Motor neuron (in vitro differentiated cells): ENCODE measurements at regions not wholly inside any gene's neighbourhood (a gene's known extent, or its start where the extent isn't known, plus 50 kb on each side); places are given as distances from the start of the nearest gene placed in this dataset.
A peak's percentile ranks its signal among the peaks of the same experiment; 100 is the strongest.

Experiments used
- ATAC-seq, 8 experiments: fragments of 200-7000 bp; cut with Tn5 transposase; replicated peaks in 6 of 8; 2 replicates each; pipeline ENCODE4 v1.8.0; 2021; ENCODE audit warnings: mild to moderate bottlenecking in 8 of 8, moderate library complexity in 8 of 8
- H3K27ac ChIP-seq, 2 donors: fragments of 250-450 bp; sonication (Bioruptor Pico); 2 replicates each; pipeline ENCODE4 v1.9.0; 2021; ENCODE audit warnings: antibody characterized with exemption in 2 of 2, mild to moderate bottlenecking in 2 of 2, moderate library complexity in 1 of 2
- H3K4me1 ChIP-seq, 2 donors: fragments of 250-450 bp; sonication (Bioruptor Pico); replicated peaks in 1 of 2; 2 replicates each; pipeline ENCODE4 v1.6.1; 2021; ENCODE audit warnings: antibody characterized with exemption in 2 of 2, mild to moderate bottlenecking in 2 of 2, moderate library complexity in 1 of 2
- H3K4me3 ChIP-seq, 5 donors: fragments of 250-450 bp; sonication (Bioruptor Pico); 2 replicates each; pipeline ENCODE4 v1.9.0; 2021; ENCODE audit warnings: antibody characterized with exemption in 5 of 5, mild to moderate bottlenecking in 5 of 5, moderate library complexity in 4 of 5
- WGBS, 10 experiments: fragments of 450-650 bp; shearing (Covaris generic); methylation state at CpG; one replicate each; pipeline ENCODE4 v1.0.0; 2022; 5-methylcytosine and 5-hydroxymethylcytosine counted together
- in situ Hi-C, 9 experiments: fragments of 400-800 bp; cut with MboI; loops; one replicate each; pipeline ENCODE4 v1.15.0; 2021; ENCODE audit warnings: low sequenced_read_pairs in 9 of 9, low pct_unique_long_range_greater_than_20kb in 2 of 9; ENCODE audit not compliant: unreplicated experiment in 9 of 9

DNA sequence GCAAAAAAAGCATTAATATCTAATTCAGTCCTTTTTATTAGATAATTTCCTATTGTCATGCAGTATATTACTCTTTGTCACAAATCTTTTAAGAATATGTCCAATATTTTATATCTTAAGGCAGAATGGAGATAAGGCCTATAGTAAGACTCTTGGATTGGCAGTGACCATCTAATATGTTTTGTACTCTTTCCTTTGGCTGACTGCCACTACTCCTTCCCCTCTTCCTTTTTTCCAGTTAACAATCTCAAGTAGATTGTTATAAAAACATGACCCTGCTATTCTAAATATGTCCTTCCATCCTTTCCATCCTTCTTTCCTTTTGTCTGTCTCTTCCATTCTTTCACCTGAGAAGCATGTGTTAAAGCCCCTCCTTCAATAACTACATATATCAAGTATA, 92.8 kb upstream of the TMEM168 start:
- H3K4me3 ChIP-seq = no peak overlapping the region
- no peak for ATAC-seq
- in situ Hi-C loops = loop anchor here in 2 of 9 experiments (25.0 kb wide), 3 partner anchors 221 to 346 kb away; no protein-coding TSS in a partner anchor
- H3K27ac ChIP-seq = no peak overlapping the region
- H3K4me1 ChIP-seq = no peaks in the 10 kb centered on the region

- H3K4me3 ChIP-seq = no peak overlapping the region
- H3K27ac ChIP-seq = no peak overlapping the region
- no peak for ATAC-seq
- in situ Hi-C loops = loop anchor here in 2 of 9 experiments (25.0 kb wide), 3 partner anchors 220 to 345 kb away; no protein-coding TSS in a partner anchor
- WGBS, 10 experiments = 26 to 100% (median 90%) methylated on average over 1 to 3 of the region's 3 CpGs; no CpG with 5 or more reads in 2 of the 10 experiments
- no peaks in the 10 kb centered on the region for H3K4me1 ChIP-seq
Measured at GRCh38 chr7:112882511-112882910, 92.3 kb upstream of the TMEM168 start.

GRCh38 chr7:112882022-112882421, 91.8 kb upstream of the TMEM168 start:
- in situ Hi-C loops = loop anchor here in 2 of 9 experiments (25.0 kb wide), 3 partner anchors 220 to 345 kb away; no protein-coding TSS in a partner anchor
- ATAC-seq = no peak
- Histone ChIP-seq H3K4me1 (no peaks in the 10 kb centered on the region), H3K27ac (no peak overlapping the region), H3K4me3 (no peak overlapping the region)
- 80% methylated on average over 1 of the region's 4 CpGs; no CpG with 5 or more reads in 9 of the 10 experiments for WGBS, 10 experiments

GRCh38 chr7:112880818-112881418, 90.7 kb upstream of the TMEM168 start:
- WGBS, 10 experiments = 77 to 100% (median 86%) methylated on average over 1 to 3 of the region's 10 CpGs; no CpG with 5 or more reads in 3 of the 10 experiments
- Histone ChIP-seq H3K4me1 (no peaks in the 10 kb centered on the region), H3K4me3 (no peak overlapping the region), H3K27ac (no peak overlapping the region)
- ATAC-seq = peak in 1 of 8 experiments; percentile 21
- in situ Hi-C loops = loop anchor here in 2 of 9 experiments (25.0 kb wide), 3 partner anchors 219 to 344 kb away; no protein-coding TSS in a partner anchor

- in situ Hi-C loops = loop anchor here in 2 of 9 experiments (25.0 kb wide), 3 partner anchors 216 to 341 kb away; no protein-coding TSS in a partner anchor
- 50 to 100% (median 97%) methylated on average over 1 to 7 of the region's 7 CpGs; no CpG with 5 or more reads in 1 of the 10 experiments for WGBS, 10 experiments
- Histone ChIP-seq H3K4me1 (no peaks in the 10 kb centered on the region), H3K4me3 (no peak overlapping the region), H3K27ac (no peak overlapping the region)
- no peak for ATAC-seq
Measured at GRCh38 chr7:112877691-112878460, 87.7 kb upstream of the TMEM168 start.

DNA sequence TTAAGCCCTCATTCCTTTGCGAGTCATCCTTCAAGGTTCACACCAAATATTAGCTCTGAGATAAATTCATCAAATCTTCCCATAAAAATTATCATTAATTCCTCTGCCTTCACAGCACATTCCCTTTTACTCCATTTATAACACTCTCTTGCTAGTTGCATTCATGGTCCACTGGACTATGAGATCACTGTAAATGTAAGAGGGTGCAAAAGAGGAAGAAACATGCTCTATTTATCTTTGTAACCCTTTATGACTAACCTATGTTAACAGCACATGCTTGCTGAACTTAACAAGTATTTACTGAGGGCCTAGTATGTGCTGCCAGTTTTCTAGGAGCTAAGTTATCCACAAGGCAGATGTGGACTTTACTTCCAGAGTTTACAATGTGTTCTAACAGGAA, 86.7 kb upstream of the TMEM168 start:
- Histone ChIP-seq H3K27ac (no peak overlapping the region), H3K4me1 (no peaks in the 10 kb centered on the region), H3K4me3 (no peak overlapping the region)
- in situ Hi-C loops = loop anchor here in 2 of 9 experiments (25.0 kb wide), 3 partner anchors 215 to 340 kb away; no protein-coding TSS in a partner anchor
- no peak for ATAC-seq
- 70 to 100% (median 100%) methylated on average over 1 of the region's 1 CpG for WGBS, 10 experiments

GRCh38 chr7:112874909-112875308, 84.7 kb upstream of the TMEM168 start:
- no peaks in the 10 kb centered on the region for H3K4me1 ChIP-seq
- no peak overlapping the region for H3K27ac ChIP-seq
- WGBS, 10 experiments = 93 to 100% (median 100%) methylated on average over 1 to 4 of the region's 4 CpGs; no CpG with 5 or more reads in 3 of the 10 experiments
- no peak overlapping the region for H3K4me3 ChIP-seq
- no peak for ATAC-seq
- in situ Hi-C loops = loop anchor here in 2 of 9 experiments (25.0 kb wide), 3 partner anchors 213 to 338 kb away; no protein-coding TSS in a partner anchor

- WGBS, 10 experiments = 44 to 100% (median 87%) methylated on average over 2 to 4 of the region's 4 CpGs
- H3K4me3 ChIP-seq = no peak overlapping the region
- H3K27ac ChIP-seq = no peak overlapping the region
- no peak for ATAC-seq
- no peaks in the 10 kb centered on the region for H3K4me1 ChIP-seq
- in situ Hi-C loops = no loop called here
Measured at GRCh38 chr7:112873831-112874553, 83.8 kb upstream of the TMEM168 start.

GRCh38 chr7:112869111-112869774, 79.0 kb upstream of the TMEM168 start:
- no peaks in the 10 kb centered on the region for H3K4me1 ChIP-seq
- in situ Hi-C loops = no loop called here
- H3K4me3 ChIP-seq = no peak overlapping the region
- H3K27ac ChIP-seq = no peak overlapping the region
- ATAC-seq = peak in 3 of 8 experiments; percentile 42 to 79 (median 45)
- WGBS, 10 experiments = 45 to 93% (median 71%) methylated on average over 3 to 14 of the region's 15 CpGs; no CpG with 5 or more reads in 1 of the 10 experiments

GRCh38 chr7:112868609-112869008, 78.4 kb upstream of the TMEM168 start:
- Histone ChIP-seq H3K27ac (no peak overlapping the region), H3K4me1 (no peaks in the 10 kb centered on the region), H3K4me3 (no peak overlapping the region)
- in situ Hi-C loops = no loop called here
- WGBS, 10 experiments = 80 to 100% (median 100%) methylated on average over 1 to 2 of the region's 4 CpGs; no CpG with 5 or more reads in 3 of the 10 experiments
- no peak for ATAC-seq

GRCh38 chr7:112866424-112866823, 76.2 kb upstream of the TMEM168 start:
- Histone ChIP-seq H3K4me3 (no peak overlapping the region), H3K4me1 (no peaks in the 10 kb centered on the region), H3K27ac (no peak overlapping the region)
- ATAC-seq = no peak
- WGBS, 10 experiments = 80 to 100% (median 91%) methylated on average over 1 to 4 of the region's 4 CpGs
- in situ Hi-C loops = no loop called here

- Histone ChIP-seq H3K4me1 (no peaks in the 10 kb centered on the region), H3K4me3 (no peak overlapping the region), H3K27ac (no peak overlapping the region)
- ATAC-seq = no peak
- in situ Hi-C loops = no loop called here
Measured at GRCh38 chr7:112864380-112864779, 74.2 kb upstream of the TMEM168 start.
